Natural killer cell (primary cell): ENCODE measurements at regions not wholly inside any gene's neighbourhood (a gene's known extent, or its start where the extent isn't known, plus 50 kb on each side); places are given as distances from the start of the nearest gene placed in this dataset.
A peak's percentile ranks its signal among the peaks of the same experiment; 100 is the strongest.

Experiments used
- ATAC-seq, 3 donors: fragments of 150-1000 bp in 2 of 3; fragments of 200-7000 bp in 1 of 3; cut with Tn5 transposase; 1 replicate in 1 of 3; 2 replicates in 2 of 3; pipeline ENCODE4 v1.10.0; 2021; ENCODE audit warnings: mild to moderate bottlenecking in 2 of 3, moderate library complexity in 2 of 3
- DNase-seq, 2 donors: peaks; one replicate each; pipeline versions ENCODE4 v3.0.0 to v3.0.0-alpha.2; 2013 to 2021; ENCODE audit warnings: mixed read lengths in 1 of 2
- H3K27ac ChIP-seq: one replicate; pipeline ENCODE4 v1.5.1; 2013; ENCODE audit warnings: mild to moderate bottlenecking, low read length
- H3K27me3 ChIP-seq: one replicate; pipeline ENCODE4 v1.6.1; 2013; ENCODE audit warnings: low read length; ENCODE audit not compliant: control insufficient read depth, insufficient read depth
- H3K36me3 ChIP-seq: one replicate; pipeline ENCODE4 v1.6.1; 2013; ENCODE audit warnings: low read length; ENCODE audit not compliant: control insufficient read depth, insufficient read depth
- H3K4me1 ChIP-seq: one replicate; pipeline ENCODE4 v1.6.1; 2013; ENCODE audit warnings: low read length; ENCODE audit not compliant: control insufficient read depth, insufficient read depth
- H3K4me3 ChIP-seq: one replicate; pipeline ENCODE4 v1.5.1; 2013; ENCODE audit warnings: low read length
- H3K9me3 ChIP-seq: one replicate; pipeline ENCODE4 v1.6.1; 2013; ENCODE audit warnings: low read length; ENCODE audit not compliant: control insufficient read depth, insufficient read depth
- H3K27ac Mint-ChIP-seq, 2 donors: one replicate each; pipeline ENCODE4 v1.8.0; 2022; ENCODE audit warnings: mild to moderate bottlenecking in 2 of 2, mixed read lengths in 2 of 2, moderate library complexity in 1 of 2
- H3K27me3 Mint-ChIP-seq, 2 donors: one replicate each; pipeline ENCODE4 v1.8.0; 2022; ENCODE audit warnings: low read depth in 2 of 2, mixed read lengths in 2 of 2
- H3K36me3 Mint-ChIP-seq: one replicate; pipeline ENCODE4 v1.8.0; 2022; ENCODE audit warnings: mixed read lengths
- H3K4me1 Mint-ChIP-seq, 2 donors: one replicate each; pipeline ENCODE4 v1.8.0; 2022; ENCODE audit warnings: mixed read lengths in 2 of 2
- H3K4me3 Mint-ChIP-seq: one replicate; pipeline ENCODE4 v1.8.0; 2022; ENCODE audit warnings: mild to moderate bottlenecking, moderate library complexity, mixed read lengths
- H3K9me3 Mint-ChIP-seq, 2 donors: one replicate each; pipeline ENCODE4 v1.8.0; 2022; ENCODE audit warnings: mixed read lengths in 2 of 2
- CTCF ChIP-seq: fragments of 200-600 bp; IDR thresholded peaks from one replicate; pipeline ENCODE4 v1.8.0; 2022; ENCODE audit warnings: antibody characterized with exemption
- WGBS: methylation state at CpG from one replicate; pipeline ENCODE4 v1.1.7; 2013; ENCODE audit warnings: missing lambda C conversion rate; ENCODE audit not compliant: insufficient coverage; 5-methylcytosine and 5-hydroxymethylcytosine counted together
- intact Hi-C: fragments of 100-400 bp; cut with micrococcal nuclease; formaldehyde crosslinking; loops from one replicate; pipeline ENCODE4 v1.14.2; 2022

GRCh38 chr7:24365606-24366005 lies 81.6 kb downstream of the NPY start:
- H3K27me3 Mint-ChIP-seq: peaks cover 11 to 46% of the 10 kb centered on the region in 2 donors
- 75% methylated on average over 1 of the region's 1 CpG for WGBS
- no peaks in the 10 kb centered on the region for H3K4me1 Mint-ChIP-seq
- Histone ChIP-seq H3K9me3 (no peaks in the 10 kb centered on the region), H3K4me3 (no peak overlapping the region), H3K36me3 (no peaks in the 10 kb centered on the region), H3K27me3 (no peaks in the 10 kb centered on the region), H3K27ac (no peak overlapping the region), H3K4me1 (no peaks in the 10 kb centered on the region)
- no peaks in the 10 kb centered on the region for H3K36me3 Mint-ChIP-seq
- no peaks in the 10 kb centered on the region for H3K9me3 Mint-ChIP-seq
- no peak for DNase-seq
- no peak for ATAC-seq
- no peak overlapping the region for H3K27ac Mint-ChIP-seq
- intact Hi-C loops: no loop called here
- H3K4me3 Mint-ChIP-seq: no peak overlapping the region
- TF ChIP-seq CTCF: no peak

GRCh38 chr7:24366876-24367275 lies 82.9 kb downstream of the NPY start:
- no peaks in the 10 kb centered on the region for H3K4me1 Mint-ChIP-seq
- intact Hi-C loops: no loop called here
- ATAC-seq (peak in 1 of 3 donors; percentile 34), DNase-seq (no peak)
- WGBS: 86% methylated on average over 4 of the region's 4 CpGs
- Histone ChIP-seq H3K27me3 (no peaks in the 10 kb centered on the region), H3K9me3 (no peaks in the 10 kb centered on the region), H3K27ac (no peak overlapping the region), H3K4me3 (no peak overlapping the region), H3K36me3 (no peaks in the 10 kb centered on the region), H3K4me1 (no peaks in the 10 kb centered on the region)
- no peak for TF ChIP-seq CTCF
- H3K27me3 Mint-ChIP-seq: peaks cover 10 to 46% of the 10 kb centered on the region in 2 donors
- no peak overlapping the region for H3K27ac Mint-ChIP-seq
- H3K4me3 Mint-ChIP-seq: no peak overlapping the region
- H3K36me3 Mint-ChIP-seq: no peaks in the 10 kb centered on the region
- H3K9me3 Mint-ChIP-seq: no peaks in the 10 kb centered on the region

GRCh38 chr7:24368161-24368560 lies 84.2 kb downstream of the NPY start:
- intact Hi-C loops: no loop called here
- WGBS: 82% methylated on average over 2 of the region's 2 CpGs
- Mint-ChIP-seq H3K27ac (no peak overlapping the region), H3K27me3 (peaks cover 9 to 38% of the 10 kb centered on the region in 2 donors), H3K4me3 (no peak overlapping the region), H3K9me3 (no peaks in the 10 kb centered on the region), H3K36me3 (no peaks in the 10 kb centered on the region), H3K4me1 (no peaks in the 10 kb centered on the region)
- no peaks in the 10 kb centered on the region for H3K9me3 ChIP-seq
- no peak for ATAC-seq
- H3K4me3 ChIP-seq: no peak overlapping the region
- H3K4me1 ChIP-seq: no peaks in the 10 kb centered on the region
- TF ChIP-seq CTCF: no peak
- no peak overlapping the region for H3K27ac ChIP-seq
- DNase-seq: no peak
- H3K27me3 ChIP-seq: no peaks in the 10 kb centered on the region
- H3K36me3 ChIP-seq: no peaks in the 10 kb centered on the region

DNA sequence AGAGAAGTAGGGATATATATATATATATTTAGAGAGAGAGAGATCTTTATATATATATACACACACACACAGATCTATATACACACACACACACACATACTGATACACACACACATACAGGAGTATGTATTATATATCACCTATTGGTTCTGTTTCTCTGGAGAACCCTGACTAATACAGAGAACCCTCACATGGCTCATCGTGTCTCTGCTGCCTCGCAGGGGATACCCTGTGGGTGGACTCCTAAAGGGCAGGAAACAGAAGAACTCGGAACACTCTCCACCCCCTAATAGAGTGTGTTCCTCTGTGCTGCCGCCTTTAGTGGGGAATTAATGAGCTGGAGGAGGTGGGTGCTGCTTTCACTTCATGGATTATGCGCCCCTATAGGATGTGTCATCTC lies 86.6 kb downstream of the NPY start:
- Histone ChIP-seq H3K36me3 (no peaks in the 10 kb centered on the region), H3K27ac (no peak overlapping the region), H3K4me3 (no peak overlapping the region), H3K4me1 (no peaks in the 10 kb centered on the region), H3K9me3 (no peaks in the 10 kb centered on the region), H3K27me3 (no peaks in the 10 kb centered on the region)
- no peak for TF ChIP-seq CTCF
- DNase-seq: no peak
- Mint-ChIP-seq H3K4me1 (no peaks in the 10 kb centered on the region), H3K4me3 (no peak overlapping the region), H3K36me3 (no peaks in the 10 kb centered on the region), H3K27ac (no peak overlapping the region), H3K9me3 (no peaks in the 10 kb centered on the region), H3K27me3 (peaks cover 7 to 27% of the 10 kb centered on the region in 2 donors)
- ATAC-seq: no peak
- intact Hi-C loops: no loop called here
- 75% methylated on average over 2 of the region's 5 CpGs for WGBS
